ENCODE measurements at regions not wholly inside any gene's neighbourhood (a gene's known extent, or its start where the extent isn't known, plus 50 kb on each side); places are given as distances from the start of the nearest gene placed in this dataset.

- TF ChIP-seq ZNF207 (IDR thresholded peaks at IDR 0.05; ENCODE audit: borderline replicate concordance) (no peak), SIX5 (IDR thresholded peaks at IDR 0.05; ENCODE audit: low read depth, low read length, severe bottlenecking) (no peak), SPI1 (IDR thresholded peaks at IDR 0.05; ENCODE audit: borderline replicate concordance, insufficient read depth, low read depth, low read length) (no peak), E2F4 (IDR thresholded peaks at IDR 0.05; ENCODE audit: low read depth, low read length) (no peak), CBX5 (IDR thresholded peaks at IDR 0.05; ENCODE audit: low read depth) (no peak), POLR2A (IDR thresholded peaks at IDR 0.05; ENCODE audit: low read depth, low read length) (no peak), RFX5 (IDR thresholded peaks at IDR 0.05; ENCODE audit: low read depth, low read length) (no peak), GABPA (IDR thresholded peaks at IDR 0.05; ENCODE audit: low read depth) (no peak), EZH2 (IDR thresholded peaks at IDR 0.05; ENCODE audit: borderline replicate concordance, control insufficient read depth, low read depth, low read length) (no peak)
- TF ChIP-seq, protein P1, sequence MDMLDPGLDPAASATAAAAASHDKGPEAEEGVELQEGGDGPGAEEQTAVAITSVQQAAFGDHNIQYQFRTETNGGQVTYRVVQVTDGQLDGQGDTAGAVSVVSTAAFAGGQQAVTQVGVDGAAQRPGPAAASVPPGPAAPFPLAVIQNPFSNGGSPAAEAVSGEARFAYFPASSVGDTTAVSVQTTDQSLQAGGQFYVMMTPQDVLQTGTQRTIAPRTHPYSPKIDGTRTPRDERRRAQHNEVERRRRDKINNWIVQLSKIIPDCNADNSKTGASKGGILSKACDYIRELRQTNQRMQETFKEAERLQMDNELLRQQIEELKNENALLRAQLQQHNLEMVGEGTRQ (IDR thresholded peaks at IDR 0.05; ENCODE audit: borderline replicate concordance, low read depth, low read length) = no peak
- TF ChIP-seq, protein P2, sequence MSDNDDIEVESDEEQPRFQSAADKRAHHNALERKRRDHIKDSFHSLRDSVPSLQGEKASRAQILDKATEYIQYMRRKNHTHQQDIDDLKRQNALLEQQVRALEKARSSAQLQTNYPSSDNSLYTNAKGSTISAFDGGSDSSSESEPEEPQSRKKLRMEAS (IDR thresholded peaks at IDR 0.05; ENCODE audit: low read depth, low read length) = no peak
- TF ChIP-seq, protein P3, sequence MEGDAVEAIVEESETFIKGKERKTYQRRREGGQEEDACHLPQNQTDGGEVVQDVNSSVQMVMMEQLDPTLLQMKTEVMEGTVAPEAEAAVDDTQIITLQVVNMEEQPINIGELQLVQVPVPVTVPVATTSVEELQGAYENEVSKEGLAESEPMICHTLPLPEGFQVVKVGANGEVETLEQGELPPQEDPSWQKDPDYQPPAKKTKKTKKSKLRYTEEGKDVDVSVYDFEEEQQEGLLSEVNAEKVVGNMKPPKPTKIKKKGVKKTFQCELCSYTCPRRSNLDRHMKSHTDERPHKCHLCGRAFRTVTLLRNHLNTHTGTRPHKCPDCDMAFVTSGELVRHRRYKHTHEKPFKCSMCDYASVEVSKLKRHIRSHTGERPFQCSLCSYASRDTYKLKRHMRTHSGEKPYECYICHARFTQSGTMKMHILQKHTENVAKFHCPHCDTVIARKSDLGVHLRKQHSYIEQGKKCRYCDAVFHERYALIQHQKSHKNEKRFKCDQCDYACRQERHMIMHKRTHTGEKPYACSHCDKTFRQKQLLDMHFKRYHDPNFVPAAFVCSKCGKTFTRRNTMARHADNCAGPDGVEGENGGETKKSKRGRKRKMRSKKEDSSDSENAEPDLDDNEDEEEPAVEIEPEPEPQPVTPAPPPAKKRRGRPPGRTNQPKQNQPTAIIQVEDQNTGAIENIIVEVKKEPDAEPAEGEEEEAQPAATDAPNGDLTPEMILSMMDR (IDR thresholded peaks at IDR 0.05 in 2 of 3, conservative IDR thresholded peaks at IDR 0.05 in 1 of 3; ENCODE audit: control insufficient read depth in 2 of 3, extremely low read depth in 1 of 3, insufficient read depth in 1 of 3, low read depth in 3 of 3, low read length in 3 of 3) = no peak
Measured at GRCh38 chr13:80509264-80509663, 168.3 kb upstream of the SPRY2 start.

Measured in GM12878 (cell line).